Nephron progenitor cell (in vitro differentiated cells): ENCODE measurements at regions not wholly inside any gene's neighbourhood (a gene's known extent, or its start where the extent isn't known, plus 50 kb on each side); places are given as distances from the start of the nearest gene placed in this dataset.

Experiments used
- DNase-seq: peaks from one replicate; pipeline ENCODE4 v3.0.0; 2021
- H3K27ac Mint-ChIP-seq: 2 replicates; pipeline ENCODE4 v1.8.0; 2021; ENCODE audit warnings: mild to moderate bottlenecking, moderate library complexity, mixed read lengths
- H3K27me3 Mint-ChIP-seq: 2 replicates; pipeline ENCODE4 v1.8.0; 2021; ENCODE audit warnings: mild to moderate bottlenecking, low read depth, mixed read lengths; ENCODE audit not compliant: poor library complexity
- H3K36me3 Mint-ChIP-seq: 2 replicates; pipeline ENCODE4 v1.8.0; 2021; ENCODE audit warnings: low read depth, mixed read lengths
- H3K4me1 Mint-ChIP-seq: 2 replicates; pipeline ENCODE4 v1.8.0; 2021; ENCODE audit warnings: mixed read lengths
- H3K4me3 Mint-ChIP-seq: 2 replicates; pipeline ENCODE4 v1.8.0; 2021; ENCODE audit warnings: mild to moderate bottlenecking, moderate library complexity, mixed read lengths
- H3K9me3 Mint-ChIP-seq: 2 replicates; pipeline ENCODE4 v1.8.0; 2021; ENCODE audit warnings: mild to moderate bottlenecking, moderate library complexity, mixed read lengths
- CTCF ChIP-seq: fragments of 200-600 bp; sonication (generic); IDR thresholded peaks from 2 replicates; pipeline ENCODE4 v1.5.0; 2021; ENCODE audit warnings: antibody characterized with exemption

- DNase-seq, result no peak
- Mint-ChIP-seq H3K36me3 (no peaks in the 10 kb centered on the region), H3K27me3 (peaks cover 3% of the 10 kb centered on the region), H3K27ac (no peak overlapping the region), H3K9me3 (no peaks in the 10 kb centered on the region), H3K4me3 (no peak overlapping the region), H3K4me1 (peaks cover 7% of the 10 kb centered on the region)
- no peak for TF ChIP-seq CTCF
Measured at GRCh38 chr4:179503976-179504375, 2061.7 kb upstream of the AGA start.

DNA sequence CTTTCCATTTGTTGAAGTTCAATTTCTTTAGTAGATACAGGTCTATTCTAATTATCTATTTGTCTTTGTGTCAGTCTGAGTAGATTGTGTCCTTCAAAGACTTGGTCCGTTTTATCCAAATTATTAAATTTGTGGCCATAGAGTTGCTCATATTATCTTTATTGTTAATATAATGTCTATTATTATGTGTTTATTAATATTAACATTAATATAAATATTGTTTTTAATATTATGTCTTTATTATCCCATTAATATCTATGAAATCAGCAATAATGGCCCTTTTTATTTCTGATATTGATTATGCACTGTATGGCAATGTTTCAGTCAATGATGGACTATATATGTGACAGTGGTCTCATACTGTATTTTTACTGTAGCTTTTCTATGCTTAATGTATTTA, 2067.3 kb upstream of the AGA start:
- TF ChIP-seq CTCF, result no peak
- no peaks in the 10 kb centered on the region for H3K4me1 Mint-ChIP-seq
- no peak overlapping the region for H3K27ac Mint-ChIP-seq
- no peak overlapping the region for H3K4me3 Mint-ChIP-seq
- no peak for DNase-seq
- H3K9me3 Mint-ChIP-seq, result no peaks in the 10 kb centered on the region
- peaks cover 6% of the 10 kb centered on the region for H3K27me3 Mint-ChIP-seq
- H3K36me3 Mint-ChIP-seq, result no peaks in the 10 kb centered on the region

GRCh38 chr4:179521952-179522351, 2079.7 kb upstream of the AGA start:
- Mint-ChIP-seq H3K27ac (no peak overlapping the region), H3K4me3 (no peak overlapping the region), H3K4me1 (no peaks in the 10 kb centered on the region), H3K36me3 (peaks cover 4% of the 10 kb centered on the region), H3K9me3 (peaks cover 21% of the 10 kb centered on the region), H3K27me3 (no peaks in the 10 kb centered on the region)
- no peak for DNase-seq
- TF ChIP-seq CTCF, result no peak

DNA sequence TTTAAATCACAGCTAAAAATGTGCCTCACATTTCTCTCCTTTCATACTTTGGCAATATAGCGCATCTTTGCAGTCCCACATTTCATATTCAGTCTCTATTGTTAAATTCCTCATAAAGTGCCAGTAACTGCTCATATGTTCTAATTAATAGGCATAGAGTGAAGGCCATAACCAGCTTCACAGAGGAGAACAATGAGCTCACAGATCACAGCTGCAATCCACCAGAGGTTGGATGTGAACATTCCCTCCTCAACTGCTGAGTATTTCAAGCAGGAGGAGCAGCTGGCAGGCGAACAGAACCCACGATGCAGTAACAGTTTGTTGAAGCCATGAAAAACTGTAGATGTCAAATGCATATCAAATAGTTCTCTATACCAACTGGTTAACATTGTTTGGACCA, 2088.7 kb upstream of the AGA start:
- H3K27ac Mint-ChIP-seq, result no peak overlapping the region
- H3K27me3 Mint-ChIP-seq, result peaks cover 2% of the 10 kb centered on the region
- no peak for TF ChIP-seq CTCF
- peaks cover 4% of the 10 kb centered on the region for H3K36me3 Mint-ChIP-seq
- no peak overlapping the region for H3K4me3 Mint-ChIP-seq
- H3K9me3 Mint-ChIP-seq, result peaks cover 8% of the 10 kb centered on the region
- DNase-seq, result no peak
- H3K4me1 Mint-ChIP-seq, result peaks cover 5% of the 10 kb centered on the region

- no peak for DNase-seq
- no peaks in the 10 kb centered on the region for H3K36me3 Mint-ChIP-seq
- peaks cover under 1% of the 10 kb centered on the region for H3K27me3 Mint-ChIP-seq
- H3K27ac Mint-ChIP-seq, result no peak overlapping the region
- H3K4me3 Mint-ChIP-seq, result no peak overlapping the region
- no peaks in the 10 kb centered on the region for H3K4me1 Mint-ChIP-seq
- no peaks in the 10 kb centered on the region for H3K9me3 Mint-ChIP-seq
- TF ChIP-seq CTCF, result no peak
Measured at GRCh38 chr4:179536694-179537093, 2094.5 kb upstream of the AGA start.

DNA sequence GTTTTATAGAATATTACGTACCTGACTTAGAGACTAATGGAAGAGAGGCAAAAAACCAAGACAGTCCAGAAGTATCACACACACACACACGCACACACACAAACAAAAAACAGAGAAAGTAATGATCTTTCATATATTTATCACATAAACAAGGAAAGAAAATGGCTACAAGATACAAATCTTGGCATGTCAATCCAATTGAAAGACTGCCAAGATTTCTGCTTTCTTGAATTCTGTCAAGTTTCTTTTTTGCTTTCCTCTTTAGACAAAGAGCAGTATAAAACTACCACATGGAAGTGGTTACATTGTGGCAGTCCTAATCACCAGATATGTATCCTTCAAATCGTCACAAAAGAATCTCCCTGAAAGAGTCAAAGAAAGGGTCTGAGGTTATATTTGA, 2097.4 kb upstream of the AGA start:
- Mint-ChIP-seq H3K27me3 (no peaks in the 10 kb centered on the region), H3K9me3 (no peaks in the 10 kb centered on the region), H3K4me1 (no peaks in the 10 kb centered on the region), H3K4me3 (no peak overlapping the region), H3K27ac (no peak overlapping the region), H3K36me3 (no peaks in the 10 kb centered on the region)
- no peak for TF ChIP-seq CTCF
- no peak for DNase-seq
